ENCODE measurements at regions not wholly inside any gene's neighbourhood (a gene's known extent, or its start where the extent isn't known, plus 50 kb on each side); places are given as distances from the start of the nearest gene placed in this dataset.

DNA sequence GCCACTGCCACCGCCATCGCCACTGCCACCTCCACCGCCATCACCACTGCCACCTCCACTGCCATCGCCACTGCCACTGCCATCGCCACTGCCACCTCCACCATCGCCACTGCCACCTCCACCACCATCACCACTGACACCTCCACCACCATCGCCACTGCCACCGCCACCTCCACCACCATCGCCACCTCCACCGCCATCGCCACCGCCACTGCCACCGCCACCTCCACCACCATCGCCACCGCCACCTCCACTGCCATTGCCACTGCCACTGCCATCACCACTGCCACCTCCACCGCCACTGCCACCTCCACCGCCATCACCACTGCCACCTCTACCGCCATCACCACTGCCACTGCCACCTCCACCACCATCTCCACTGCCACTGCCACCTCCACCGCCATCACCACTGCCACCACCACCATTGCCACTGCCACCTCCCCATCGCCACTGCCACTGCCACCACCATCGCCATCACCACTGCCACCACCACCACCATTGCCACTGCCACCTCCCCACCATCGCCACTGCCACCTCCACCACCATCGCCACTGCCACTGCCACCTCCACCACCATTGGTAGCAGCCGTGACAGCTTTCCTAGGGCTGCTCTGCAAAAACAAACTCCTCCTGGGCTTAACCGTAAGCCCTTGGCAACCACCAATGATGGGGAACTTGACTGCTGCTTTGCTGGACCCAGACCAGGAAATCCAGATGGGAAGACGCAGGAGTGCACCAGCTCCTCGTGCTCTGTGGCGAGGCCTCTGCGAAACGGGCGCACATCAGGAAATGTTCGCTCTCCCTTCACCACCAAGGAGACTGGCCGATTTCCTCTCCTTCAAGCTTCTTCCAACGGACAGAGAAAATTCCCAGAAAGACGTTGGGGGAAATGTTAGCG, 147.2 kb downstream of the RBFOX3 start:
- peaks cover 17% of the 10 kb centered on the region for H3K27me3 ChIP-seq (ENCODE audit: control insufficient read depth, insufficient read depth, low read length)
- no peaks in the 10 kb centered on the region for H3K36me3 ChIP-seq (ENCODE audit: control insufficient read depth, insufficient read depth, low read length)
- H3K9me3 ChIP-seq (replicated peaks; ENCODE audit: control insufficient read depth, low read depth, low read length) = no peaks in the 10 kb centered on the region
- no peak overlapping the region for H3K4me3 ChIP-seq (ENCODE audit: low read length)
- no peak for DNase-seq
- WGBS (ENCODE audit: insufficient coverage) = 91% methylated on average over 31 of the region's 36 CpGs
- no peak overlapping the region for H3K27ac ChIP-seq (ENCODE audit: low read length)
- no peaks in the 10 kb centered on the region for H3K4me1 ChIP-seq (ENCODE audit: control insufficient read depth, insufficient read depth, low read length)

DNA sequence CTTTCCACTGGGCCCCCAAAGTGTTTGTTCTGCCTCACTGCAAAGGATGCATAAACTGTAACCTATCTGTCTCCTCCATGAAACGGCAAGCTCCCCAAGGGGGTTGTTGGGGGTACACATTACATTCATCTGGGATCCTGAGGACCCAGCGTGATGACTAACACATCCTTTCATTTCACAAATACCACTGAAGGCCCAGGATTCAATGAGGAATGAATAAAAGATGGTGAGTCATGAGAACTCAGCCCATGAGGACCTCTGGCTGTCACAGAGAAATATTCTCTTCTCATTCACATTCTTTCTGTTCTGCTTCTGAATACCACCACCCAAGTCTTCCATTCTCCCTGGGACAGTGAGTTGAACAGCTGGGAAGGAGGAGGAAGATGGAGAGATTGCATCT, 149.8 kb downstream of the RBFOX3 start:
- DNase-seq = no peak
- no CpG with 5 or more reads among the region's 2 CpGs for WGBS (ENCODE audit: insufficient coverage)

DNA sequence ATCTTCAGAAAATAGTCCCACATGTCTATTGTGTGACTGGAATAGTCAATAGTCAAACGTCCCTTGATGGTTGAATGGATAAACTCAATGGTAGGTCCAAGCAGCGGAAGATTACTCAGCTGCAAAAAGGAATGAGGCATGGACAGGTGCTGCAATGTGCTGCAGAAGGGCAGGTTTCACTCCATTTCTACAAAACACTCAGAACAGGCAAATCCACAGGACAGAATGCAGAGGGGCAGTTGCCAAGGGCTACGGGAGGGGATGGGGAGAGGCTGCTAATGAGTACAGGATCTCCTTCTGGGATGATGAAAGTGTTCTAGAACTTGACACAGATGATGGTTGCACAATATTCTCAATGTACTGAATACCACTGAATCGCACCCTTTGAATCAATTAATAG, 151.0 kb downstream of the RBFOX3 start:
- Histone ChIP-seq H3K9me3 (replicated peaks; ENCODE audit: control insufficient read depth, low read depth, low read length) (no peaks in the 10 kb centered on the region), H3K27ac (ENCODE audit: low read length) (no peak overlapping the region), H3K36me3 (ENCODE audit: control insufficient read depth, insufficient read depth, low read length) (no peaks in the 10 kb centered on the region), H3K4me3 (ENCODE audit: low read length) (no peak overlapping the region), H3K4me1 (ENCODE audit: control insufficient read depth, insufficient read depth, low read length) (no peaks in the 10 kb centered on the region), H3K27me3 (ENCODE audit: control insufficient read depth, insufficient read depth, low read length) (peaks cover 7% of the 10 kb centered on the region)
- no peak for DNase-seq
- WGBS (ENCODE audit: insufficient coverage) = no CpG with 5 or more reads among the region's 4 CpGs

More for the DNA sequence above, 149.8 kb downstream of the RBFOX3 start:
- Histone ChIP-seq H3K36me3 (ENCODE audit: control insufficient read depth, insufficient read depth, low read length) (no peaks in the 10 kb centered on the region), H3K27ac (ENCODE audit: low read length) (no peak overlapping the region), H3K4me1 (ENCODE audit: control insufficient read depth, insufficient read depth, low read length) (no peaks in the 10 kb centered on the region), H3K9me3 (replicated peaks; ENCODE audit: control insufficient read depth, low read depth, low read length) (no peaks in the 10 kb centered on the region), H3K27me3 (ENCODE audit: control insufficient read depth, insufficient read depth, low read length) (peaks cover 15% of the 10 kb centered on the region), H3K4me3 (ENCODE audit: low read length) (no peak overlapping the region)

DNA sequence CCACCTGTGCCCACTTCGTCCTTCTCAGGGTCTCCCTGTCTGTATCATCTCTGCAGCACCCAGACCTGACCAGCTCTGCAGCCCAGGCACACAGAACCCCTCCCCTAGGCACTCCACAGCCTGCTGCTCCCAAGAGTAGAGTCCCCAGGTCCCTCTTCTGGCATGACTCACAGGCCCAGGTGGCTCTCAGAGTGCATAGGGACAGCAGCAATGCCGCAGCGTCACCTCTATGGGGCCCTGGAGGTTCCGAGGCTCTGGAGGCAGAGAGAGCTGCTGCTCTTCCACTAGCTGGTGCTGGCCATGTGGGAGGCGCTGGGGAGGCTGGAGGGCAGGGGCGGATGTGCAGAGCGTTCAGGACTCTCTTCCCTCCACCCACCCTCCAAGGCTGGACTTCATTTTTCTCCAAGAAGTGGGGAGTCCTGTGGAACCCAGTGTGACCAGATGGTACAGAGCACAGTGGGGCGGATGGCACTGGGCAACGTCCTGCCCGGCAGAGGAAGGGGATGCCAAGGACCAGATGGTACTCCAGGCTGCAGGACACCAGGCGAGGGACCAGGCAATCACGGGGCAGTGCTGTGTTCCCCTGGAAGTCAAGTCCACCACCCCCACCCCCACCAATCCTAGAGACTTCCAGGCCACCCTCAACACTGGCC, 151.7 kb downstream of the RBFOX3 start:
- 86% methylated on average over 4 of the region's 12 CpGs for WGBS (ENCODE audit: insufficient coverage)
- H3K27ac ChIP-seq (ENCODE audit: low read length) = no peak overlapping the region
- H3K4me3 ChIP-seq (ENCODE audit: low read length) = no peak overlapping the region
- H3K36me3 ChIP-seq (ENCODE audit: control insufficient read depth, insufficient read depth, low read length) = no peaks in the 10 kb centered on the region
- no peak for DNase-seq
- peaks cover 2% of the 10 kb centered on the region for H3K27me3 ChIP-seq (ENCODE audit: control insufficient read depth, insufficient read depth, low read length)
- H3K4me1 ChIP-seq (ENCODE audit: control insufficient read depth, insufficient read depth, low read length) = no peaks in the 10 kb centered on the region
- no peaks in the 10 kb centered on the region for H3K9me3 ChIP-seq (replicated peaks; ENCODE audit: control insufficient read depth, low read depth, low read length)

DNA sequence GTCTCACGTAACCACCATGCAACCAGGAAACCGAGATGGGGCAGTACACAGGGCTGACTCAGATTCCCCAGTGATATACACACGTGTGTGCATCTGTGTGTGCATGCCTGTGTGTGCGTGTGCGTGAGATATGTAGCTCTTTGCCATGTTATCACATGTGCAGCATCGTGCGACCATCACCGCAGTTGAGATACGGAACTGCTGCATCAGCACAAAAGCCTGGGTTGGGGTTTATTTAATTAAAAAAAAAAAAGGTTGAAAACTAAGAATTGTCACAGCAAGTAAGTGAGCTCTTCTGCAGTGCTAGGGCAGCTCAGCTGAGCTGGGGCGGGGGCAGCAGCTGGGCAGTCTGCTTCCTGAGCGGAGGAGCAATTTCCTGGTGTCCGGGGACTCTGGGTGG, 152.5 kb downstream of the RBFOX3 start:
- Histone ChIP-seq H3K4me3 (ENCODE audit: low read length) (no peak overlapping the region), H3K9me3 (replicated peaks; ENCODE audit: control insufficient read depth, low read depth, low read length) (no peaks in the 10 kb centered on the region), H3K27ac (ENCODE audit: low read length) (no peak overlapping the region), H3K27me3 (ENCODE audit: control insufficient read depth, insufficient read depth, low read length) (peaks cover 2% of the 10 kb centered on the region), H3K4me1 (ENCODE audit: control insufficient read depth, insufficient read depth, low read length) (no peaks in the 10 kb centered on the region), H3K36me3 (ENCODE audit: control insufficient read depth, insufficient read depth, low read length) (no peaks in the 10 kb centered on the region)
- WGBS (ENCODE audit: insufficient coverage) = 72% methylated on average over 10 of the region's 12 CpGs
- no peak for DNase-seq

- Histone ChIP-seq H3K4me1 (ENCODE audit: control insufficient read depth, insufficient read depth, low read length) (no peaks in the 10 kb centered on the region), H3K4me3 (ENCODE audit: low read length) (no peak overlapping the region), H3K27me3 (ENCODE audit: control insufficient read depth, insufficient read depth, low read length) (peaks cover 2% of the 10 kb centered on the region), H3K9me3 (replicated peaks; ENCODE audit: control insufficient read depth, low read depth, low read length) (no peaks in the 10 kb centered on the region), H3K36me3 (ENCODE audit: control insufficient read depth, insufficient read depth, low read length) (no peaks in the 10 kb centered on the region), H3K27ac (ENCODE audit: low read length) (no peak overlapping the region)
- no peak for DNase-seq
- 83% methylated on average over 6 of the region's 12 CpGs for WGBS (ENCODE audit: insufficient coverage)
These were observed 153.0 kb downstream of the RBFOX3 start for GRCh38 chr17:79457889-79458288.

DNA sequence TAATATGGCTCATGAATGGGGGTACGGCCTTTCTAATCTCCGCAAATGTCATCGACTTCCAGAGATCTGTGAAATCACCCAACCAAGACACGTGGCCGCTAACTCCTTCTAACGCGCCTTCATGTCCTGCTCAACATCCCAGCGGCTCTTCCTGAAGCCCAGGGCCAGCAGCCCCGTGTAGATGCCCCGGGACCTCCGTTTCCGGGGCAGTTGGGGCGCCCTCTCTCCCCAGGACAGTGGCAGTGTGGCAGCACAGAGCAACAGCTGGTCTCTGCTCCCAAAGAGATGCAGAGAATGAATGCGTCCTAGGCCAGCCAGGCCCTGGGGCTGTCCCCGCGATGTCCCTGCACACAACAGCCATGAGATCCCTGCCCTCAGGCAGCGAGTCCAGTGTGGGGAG, 153.5 kb downstream of the RBFOX3 start:
- Histone ChIP-seq H3K4me1 (ENCODE audit: control insufficient read depth, insufficient read depth, low read length) (no peaks in the 10 kb centered on the region), H3K9me3 (replicated peaks; ENCODE audit: control insufficient read depth, low read depth, low read length) (no peaks in the 10 kb centered on the region), H3K27ac (ENCODE audit: low read length) (no peak overlapping the region), H3K4me3 (ENCODE audit: low read length) (no peak overlapping the region), H3K27me3 (ENCODE audit: control insufficient read depth, insufficient read depth, low read length) (peaks cover 2% of the 10 kb centered on the region), H3K36me3 (ENCODE audit: control insufficient read depth, insufficient read depth, low read length) (no peaks in the 10 kb centered on the region)
- no peak for DNase-seq
- WGBS (ENCODE audit: insufficient coverage) = 84% methylated on average over 15 of the region's 17 CpGs

DNA sequence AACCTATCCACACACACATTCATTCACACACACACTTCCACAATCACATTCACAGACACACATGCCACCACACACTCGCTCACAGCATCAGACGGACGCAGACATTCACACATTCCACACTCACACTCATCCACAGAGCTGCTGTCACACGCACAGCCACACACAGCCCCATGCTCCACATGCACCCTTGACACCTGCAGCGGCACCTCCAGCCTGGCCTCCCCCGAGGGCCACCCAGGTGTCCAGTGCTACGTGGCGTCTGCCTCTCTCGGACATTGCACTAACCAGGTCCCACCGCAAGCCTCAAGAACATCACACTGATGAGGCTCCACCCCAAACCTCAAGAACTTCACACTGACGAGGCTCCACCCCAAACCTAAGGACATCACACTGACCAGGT, 155.2 kb downstream of the RBFOX3 start:
- Histone ChIP-seq H3K4me1 (ENCODE audit: control insufficient read depth, insufficient read depth, low read length) (no peaks in the 10 kb centered on the region), H3K27ac (ENCODE audit: low read length) (no peak overlapping the region), H3K9me3 (replicated peaks; ENCODE audit: control insufficient read depth, low read depth, low read length) (no peaks in the 10 kb centered on the region), H3K27me3 (ENCODE audit: control insufficient read depth, insufficient read depth, low read length) (peaks cover 4% of the 10 kb centered on the region), H3K36me3 (ENCODE audit: control insufficient read depth, insufficient read depth, low read length) (no peaks in the 10 kb centered on the region), H3K4me3 (ENCODE audit: low read length) (no peak overlapping the region)
- 84% methylated on average over 11 of the region's 11 CpGs for WGBS (ENCODE audit: insufficient coverage)
- no peak for DNase-seq

DNA sequence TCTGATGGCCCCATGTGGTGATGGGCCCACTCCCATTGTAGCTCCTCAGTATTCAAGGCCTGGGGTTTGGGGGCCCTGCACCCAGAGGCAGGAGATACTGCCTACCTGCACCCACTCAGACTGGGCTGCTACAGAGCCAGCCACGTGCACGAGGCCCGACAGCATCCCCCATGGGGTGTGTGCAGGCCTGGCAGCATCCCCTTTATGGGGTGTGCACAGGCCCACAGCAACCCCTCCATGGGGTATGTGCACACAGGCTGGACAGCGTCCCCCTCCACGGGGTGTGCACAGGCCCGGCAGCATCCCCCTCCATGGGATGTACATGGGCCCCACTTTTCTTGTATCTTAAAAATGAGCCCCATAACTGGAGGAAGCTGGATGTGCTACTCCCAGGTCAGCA, 156.0 kb downstream of the RBFOX3 start:
- no peaks in the 10 kb centered on the region for H3K4me1 ChIP-seq (ENCODE audit: control insufficient read depth, insufficient read depth, low read length)
- no peak overlapping the region for H3K4me3 ChIP-seq (ENCODE audit: low read length)
- peaks cover 4% of the 10 kb centered on the region for H3K27me3 ChIP-seq (ENCODE audit: control insufficient read depth, insufficient read depth, low read length)
- H3K36me3 ChIP-seq (ENCODE audit: control insufficient read depth, insufficient read depth, low read length) = no peaks in the 10 kb centered on the region
- no peak for DNase-seq
- 70% methylated on average over 4 of the region's 6 CpGs for whole genome bisulfite sequencing (ENCODE audit: insufficient coverage)
- no peaks in the 10 kb centered on the region for H3K9me3 ChIP-seq (replicated peaks; ENCODE audit: control insufficient read depth, low read depth, low read length)
- no peak overlapping the region for H3K27ac ChIP-seq (ENCODE audit: low read length)

DNA sequence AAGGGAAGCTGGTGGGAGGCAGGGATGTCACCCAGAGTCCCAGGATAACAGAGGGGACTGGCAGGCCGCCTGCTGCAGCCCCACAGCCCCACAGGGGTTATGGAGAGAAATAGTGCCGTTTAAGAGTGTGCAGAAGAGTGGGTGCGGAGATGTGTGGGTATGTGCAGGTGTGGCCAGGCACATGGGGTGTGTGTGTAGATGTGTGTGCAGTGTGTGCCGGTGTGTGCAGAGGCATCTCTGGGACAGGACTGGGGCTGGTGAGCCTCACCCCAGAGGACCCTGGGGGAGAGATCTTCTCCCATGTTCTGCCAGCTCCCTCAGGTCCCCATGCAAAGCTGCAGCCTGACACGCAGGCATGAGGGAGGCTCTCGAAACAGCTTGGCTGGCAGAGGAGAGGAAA, 157.4 kb downstream of the RBFOX3 start:
- no peak overlapping the region for H3K4me3 ChIP-seq (ENCODE audit: low read length)
- no peaks in the 10 kb centered on the region for H3K4me1 ChIP-seq (ENCODE audit: control insufficient read depth, insufficient read depth, low read length)
- 68% methylated on average over 3 of the region's 6 CpGs for WGBS (ENCODE audit: insufficient coverage)
- no peaks in the 10 kb centered on the region for H3K36me3 ChIP-seq (ENCODE audit: control insufficient read depth, insufficient read depth, low read length)
- DNase-seq = no peak
- H3K27ac ChIP-seq (ENCODE audit: low read length) = no peak overlapping the region
- peaks cover 9% of the 10 kb centered on the region for H3K27me3 ChIP-seq (ENCODE audit: control insufficient read depth, insufficient read depth, low read length)
- no peaks in the 10 kb centered on the region for H3K9me3 ChIP-seq (replicated peaks; ENCODE audit: control insufficient read depth, low read depth, low read length)

Measured in muscle of leg (tissue), 3 donors.